CD14-positive monocyte (primary cell): ENCODE measurements at regions not wholly inside any gene's neighbourhood (a gene's known extent, or its start where the extent isn't known, plus 50 kb on each side); places are given as distances from the start of the nearest gene placed in this dataset.

Experiments used
- DNase-seq, 3 donors: peaks; one replicate each; pipeline ENCODE4 v3.0.0-alpha.2; 2011 to 2022
- H2AFZ ChIP-seq: 2 replicates; pipeline ENCODE4 v1.6.0; 2012; ENCODE audit warnings: mild to moderate bottlenecking, low read depth, low read length, inconsistent platforms; ENCODE audit not compliant: insufficient read depth, poor library complexity, severe bottlenecking
- H3K27ac ChIP-seq, 2 donors: 1 replicate in 1 of 2; 2 replicates in 1 of 2; pipeline ENCODE4 v1.5.1; 2012 to 2013; ENCODE audit warnings: low read length in 2 of 2, control low read depth in 1 of 2, inconsistent platforms in 1 of 2, low read depth in 1 of 2, mild to moderate bottlenecking in 1 of 2
- H3K27me3 ChIP-seq, 2 donors: one replicate each; pipeline versions ENCODE4 v1.6.0 to v1.6.1; 2011 to 2013; ENCODE audit warnings: low read length in 2 of 2; ENCODE audit not compliant: control insufficient read depth in 2 of 2, insufficient read depth in 2 of 2
- H3K36me3 ChIP-seq, 2 donors: replicated peaks in 1 of 2; 1 replicate in 1 of 2; 2 replicates in 1 of 2; pipeline versions ENCODE4 v1.5.1 to v1.6.1; 2012 to 2013; ENCODE audit warnings: low read length in 2 of 2, control low read depth in 1 of 2, inconsistent platforms in 1 of 2, mild to moderate bottlenecking in 1 of 2; ENCODE audit not compliant: insufficient read depth in 2 of 2, control insufficient read depth in 1 of 2
- H3K4me1 ChIP-seq, 2 donors: 1 replicate in 1 of 2; 2 replicates in 1 of 2; pipeline versions ENCODE4 v1.5.1 to v1.6.1; 2012 to 2013; ENCODE audit warnings: low read length in 2 of 2, control low read depth in 1 of 2, inconsistent platforms in 1 of 2, mild to moderate bottlenecking in 1 of 2, moderate library complexity in 1 of 2; ENCODE audit not compliant: insufficient read depth in 2 of 2, control insufficient read depth in 1 of 2
- H3K4me2 ChIP-seq: replicated peaks from 2 replicates; pipeline ENCODE3; 2012; ENCODE audit warnings: low read length, moderate library complexity, mild to moderate bottlenecking; ENCODE audit not compliant: poor library complexity, severe bottlenecking; ENCODE audit errors: extremely low read depth
- H3K4me3 ChIP-seq, 3 experiments: fragments of 200-600 bp in 1 of 3; sonication (generic) in 1 of 3; replicated peaks in 1 of 3; 1 replicate in 2 of 3; 2 replicates in 1 of 3; pipeline ENCODE4 v1.5.1; 2011 to 2013; ENCODE audit warnings: low read length in 3 of 3, mild to moderate bottlenecking in 3 of 3, control low read depth in 2 of 3, low read depth in 2 of 3, inconsistent platforms in 1 of 3, moderate library complexity in 1 of 3
- H3K79me2 ChIP-seq: 2 replicates; pipeline ENCODE4 v1.6.0; 2012; ENCODE audit warnings: mild to moderate bottlenecking, control low read depth, inconsistent platforms, low read length, moderate library complexity; ENCODE audit not compliant: insufficient read depth
- H3K9ac ChIP-seq: 2 replicates; pipeline ENCODE4 v1.6.0; 2017; ENCODE audit warnings: low read length, mild to moderate bottlenecking; ENCODE audit not compliant: insufficient read depth, poor library complexity, severe bottlenecking
- H3K9me3 ChIP-seq, 2 donors: replicated peaks in 1 of 2; 1 replicate in 1 of 2; 2 replicates in 1 of 2; pipeline versions ENCODE4 v1.5.1 to v1.6.1; 2012 to 2013; ENCODE audit warnings: low read length in 2 of 2, control low read depth in 1 of 2; ENCODE audit not compliant: control insufficient read depth in 1 of 2, insufficient read depth in 1 of 2
- H4K20me1 ChIP-seq: 2 replicates; pipeline ENCODE4 v1.6.0; 2012; ENCODE audit warnings: mild to moderate bottlenecking, low read length, control low read depth, moderate library complexity; ENCODE audit not compliant: insufficient read depth
- H3K27ac Mint-ChIP-seq, 7 donors: one replicate each; pipeline ENCODE4 v1.8.0; 2020; ENCODE audit warnings: mild to moderate bottlenecking in 7 of 7, mixed read lengths in 7 of 7, moderate library complexity in 6 of 7, inconsistent platforms in 2 of 7
- H3K27me3 Mint-ChIP-seq, 3 donors: one replicate each; pipeline ENCODE4 v1.8.0; 2021 to 2022; ENCODE audit warnings: low read depth in 3 of 3, mild to moderate bottlenecking in 3 of 3, mixed read lengths in 3 of 3, moderate library complexity in 3 of 3, inconsistent platforms in 1 of 3
- H3K36me3 Mint-ChIP-seq, 2 donors: one replicate each; pipeline ENCODE4 v1.8.0; 2020; ENCODE audit warnings: mixed read lengths in 2 of 2, inconsistent platforms in 1 of 2, mild to moderate bottlenecking in 1 of 2
- H3K4me1 Mint-ChIP-seq: one replicate; pipeline ENCODE4 v1.8.0; 2020; ENCODE audit warnings: mild to moderate bottlenecking, mixed read lengths
- H3K4me3 Mint-ChIP-seq, 2 donors: one replicate each; pipeline ENCODE4 v1.8.0; 2020; ENCODE audit warnings: mild to moderate bottlenecking in 2 of 2, mixed read lengths in 2 of 2, moderate library complexity in 1 of 2
- H3K9me3 Mint-ChIP-seq, 7 donors: one replicate each; pipeline ENCODE4 v1.8.0; 2020 to 2022; ENCODE audit warnings: mixed read lengths in 7 of 7, mild to moderate bottlenecking in 6 of 7, moderate library complexity in 6 of 7, inconsistent platforms in 2 of 7
- WGBS: methylation state at CpG from one replicate; pipeline ENCODE4 v1.1.5; 2013; ENCODE audit warnings: missing lambda C conversion rate; ENCODE audit not compliant: insufficient coverage; 5-methylcytosine and 5-hydroxymethylcytosine counted together
- intact Hi-C, 2 donors: fragments of 100-400 bp; cut with micrococcal nuclease; formaldehyde crosslinking; loops; one replicate each; pipeline versions ENCODE4 v1.15.0 to v1.15.1; 2023
- TF ChIP-seq, protein P1 (sequence below): fragments of 200-600 bp; IDR thresholded peaks from one replicate; pipeline ENCODE4 v1.8.0; 2022; ENCODE audit warnings: antibody characterized with exemption, mild to moderate bottlenecking

DNA sequence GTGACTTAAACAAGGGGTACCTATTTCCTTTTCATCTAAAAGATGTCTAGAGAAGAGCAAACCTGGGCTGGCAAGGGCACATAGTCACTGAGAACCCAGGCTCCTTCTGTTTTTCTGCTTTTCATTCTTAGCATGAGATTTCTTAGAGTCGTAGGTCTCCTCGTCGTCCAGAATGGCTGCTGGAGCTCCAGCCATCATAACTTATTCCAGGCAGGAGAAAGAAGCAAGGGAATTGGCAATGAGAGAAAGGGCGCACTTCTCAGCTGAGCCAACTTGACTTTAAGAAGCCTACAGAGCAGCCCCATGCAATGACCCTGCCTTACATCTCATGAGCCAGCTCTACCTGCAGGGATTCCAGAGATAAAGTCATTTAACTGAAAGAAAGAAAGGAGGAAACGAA is 213.4 kb downstream of the BMP7 start:
- DNase-seq = no peak
- H3K27me3 ChIP-seq = no peaks in the 10 kb centered on the region
- WGBS = 85% methylated on average over 2 of the region's 5 CpGs
- no peak overlapping the region for H2AFZ ChIP-seq
- intact Hi-C loops = no loop called here
- H3K4me3 ChIP-seq = no peak overlapping the region
- H3K79me2 ChIP-seq = no peaks in the 10 kb centered on the region
- H3K36me3 ChIP-seq = no peaks in the 10 kb centered on the region
- Mint-ChIP-seq H3K4me3 (no peak overlapping the region), H3K27me3 (peaks cover 0 to 13% (median 0%) of the 10 kb centered on the region in 3 donors), H3K9me3 (peaks cover 0 to 5% (median 0%) of the 10 kb centered on the region in 7 donors), H3K36me3 (no peaks in the 10 kb centered on the region), H3K27ac (no peak overlapping the region), H3K4me1 (no peaks in the 10 kb centered on the region)
- no peak overlapping the region for H3K27ac ChIP-seq
- no peak overlapping the region for H3K9ac ChIP-seq
- no peaks in the 10 kb centered on the region for H3K9me3 ChIP-seq
- TF ChIP-seq, protein P1, sequence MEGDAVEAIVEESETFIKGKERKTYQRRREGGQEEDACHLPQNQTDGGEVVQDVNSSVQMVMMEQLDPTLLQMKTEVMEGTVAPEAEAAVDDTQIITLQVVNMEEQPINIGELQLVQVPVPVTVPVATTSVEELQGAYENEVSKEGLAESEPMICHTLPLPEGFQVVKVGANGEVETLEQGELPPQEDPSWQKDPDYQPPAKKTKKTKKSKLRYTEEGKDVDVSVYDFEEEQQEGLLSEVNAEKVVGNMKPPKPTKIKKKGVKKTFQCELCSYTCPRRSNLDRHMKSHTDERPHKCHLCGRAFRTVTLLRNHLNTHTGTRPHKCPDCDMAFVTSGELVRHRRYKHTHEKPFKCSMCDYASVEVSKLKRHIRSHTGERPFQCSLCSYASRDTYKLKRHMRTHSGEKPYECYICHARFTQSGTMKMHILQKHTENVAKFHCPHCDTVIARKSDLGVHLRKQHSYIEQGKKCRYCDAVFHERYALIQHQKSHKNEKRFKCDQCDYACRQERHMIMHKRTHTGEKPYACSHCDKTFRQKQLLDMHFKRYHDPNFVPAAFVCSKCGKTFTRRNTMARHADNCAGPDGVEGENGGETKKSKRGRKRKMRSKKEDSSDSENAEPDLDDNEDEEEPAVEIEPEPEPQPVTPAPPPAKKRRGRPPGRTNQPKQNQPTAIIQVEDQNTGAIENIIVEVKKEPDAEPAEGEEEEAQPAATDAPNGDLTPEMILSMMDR = no peak
- no peak overlapping the region for H3K4me2 ChIP-seq
- H4K20me1 ChIP-seq = no peaks in the 10 kb centered on the region
- no peaks in the 10 kb centered on the region for H3K4me1 ChIP-seq

DNA sequence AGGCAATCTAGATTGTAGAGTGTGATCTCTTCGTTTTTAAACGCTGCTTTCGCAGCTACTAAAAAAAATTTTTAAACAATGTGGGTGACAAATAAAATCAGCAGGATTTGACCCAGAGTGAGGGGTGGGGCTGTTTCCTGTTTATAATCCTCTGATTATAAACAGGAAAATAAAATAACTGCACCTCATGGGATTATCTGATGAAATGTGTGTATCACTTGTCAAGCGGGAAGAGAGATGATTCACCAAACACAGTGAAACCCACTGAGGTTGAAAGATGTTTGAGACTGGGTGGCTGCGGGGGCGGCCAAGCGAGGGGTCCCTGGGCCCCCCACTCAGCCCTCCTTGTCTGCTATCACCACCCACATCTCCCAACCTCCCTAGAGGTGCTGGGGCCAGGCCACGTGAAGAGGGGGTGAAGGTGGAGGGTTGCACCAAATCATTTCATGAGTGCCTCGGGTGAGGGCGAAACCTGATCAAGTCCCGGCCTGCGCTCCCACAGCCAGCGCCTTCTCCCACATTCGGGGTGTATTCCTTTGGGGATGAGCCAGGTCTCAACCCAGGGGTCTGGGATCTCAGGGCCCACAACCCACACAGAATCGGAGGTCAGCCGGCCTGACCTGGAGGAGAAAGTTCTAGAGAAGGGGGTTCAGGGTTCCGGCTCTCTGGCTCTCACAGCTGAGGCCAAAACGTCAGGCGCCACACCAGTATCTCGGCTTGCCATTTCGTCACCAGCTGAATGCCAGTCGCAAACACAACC is 212.5 kb downstream of the BMP7 start:
- intact Hi-C loops = no loop called here
- peaks cover 0 to 2% of the 10 kb centered on the region in 2 donors for H3K27me3 ChIP-seq
- H4K20me1 ChIP-seq = no peaks in the 10 kb centered on the region
- DNase-seq = no peak
- no peak overlapping the region for H3K4me3 ChIP-seq
- peaks cover 0 to 4% (median 0%) of the 10 kb centered on the region in 7 donors for H3K9me3 Mint-ChIP-seq
- no peaks in the 10 kb centered on the region for H3K4me1 Mint-ChIP-seq
- H3K4me2 ChIP-seq = no peak overlapping the region
- no peak overlapping the region for H3K9ac ChIP-seq
- no peaks in the 10 kb centered on the region for H3K4me1 ChIP-seq
- peaks cover 0 to 14% (median 0%) of the 10 kb centered on the region in 3 donors for H3K27me3 Mint-ChIP-seq
- H2AFZ ChIP-seq = no peak overlapping the region
- no peaks in the 10 kb centered on the region for H3K9me3 ChIP-seq
- no peak overlapping the region for H3K27ac ChIP-seq
- WGBS = 97% methylated on average over 17 of the region's 22 CpGs
- no peak overlapping the region for H3K27ac Mint-ChIP-seq
- H3K36me3 Mint-ChIP-seq = no peaks in the 10 kb centered on the region
- H3K4me3 Mint-ChIP-seq = no peak overlapping the region
- no peaks in the 10 kb centered on the region for H3K36me3 ChIP-seq
- no peaks in the 10 kb centered on the region for H3K79me2 ChIP-seq
- TF ChIP-seq, protein P1 = no peak
